IMR-90 (cell line): ENCODE measurements at regions not wholly inside any gene's neighbourhood (a gene's known extent, or its start where the extent isn't known, plus 50 kb on each side); places are given as distances from the start of the nearest gene placed in this dataset.

Experiments
- ATAC-seq: fragments of 200-7000 bp; cut with Tn5 transposase; 2 replicates; pipeline ENCODE4 v1.9.1; 2020; ENCODE audit warnings: low read depth, mild to moderate bottlenecking, moderate library complexity
- BruUV-seq: library from RNA; stranded (reverse); fragments of 400-500 nt; replicated peaks from 2 replicates; lab custom pipeline; 2021; lab: Mats Ljungman, UMichigan
- CTCF ChIA-PET: fragments of 300-600 bp; formaldehyde crosslinking; extraction: SDS; loops from one replicate; lab custom pipeline; 2021; ENCODE audit warnings: antibody characterized with exemption; lab: Yijun Ruan, JAX
- POLR2A ChIA-PET: fragments of 300-600 bp; sonication (Branson Sonifier 250); formaldehyde crosslinking; loops from one replicate; lab custom pipeline; 2022; ENCODE audit warnings: antibody characterized with exemption; ENCODE audit not compliant: unreplicated experiment; lab: Charles Lee
- DNase-seq: peaks from one replicate; pipeline ENCODE4 v3.0.0; 2013
- H2AFZ ChIP-seq: replicated peaks from 2 replicates; pipeline ENCODE3; 2013; ENCODE audit warnings: low read length, mild to moderate bottlenecking; ENCODE audit not compliant: poor library complexity
- H2AK5ac ChIP-seq: 2 replicates; pipeline ENCODE4 v1.6.1; 2013; ENCODE audit warnings: low read depth, low read length, inconsistent platforms
- H2AK9ac ChIP-seq: replicated peaks from 2 replicates; pipeline ENCODE3; 2013; ENCODE audit warnings: mild to moderate bottlenecking, low read depth, low read length, moderate library complexity; ENCODE audit not compliant: poor library complexity
- H2BK120ac ChIP-seq: 2 replicates; pipeline ENCODE4 v1.6.1; 2013; ENCODE audit warnings: low read depth, low read length, inconsistent platforms
- H2BK15ac ChIP-seq: 3 replicates; pipeline ENCODE4 v1.6.1; 2013; ENCODE audit warnings: low read depth, low read length, inconsistent platforms
- H2BK20ac ChIP-seq: 2 replicates; pipeline ENCODE4 v1.6.1; 2013; ENCODE audit warnings: low read depth, mild to moderate bottlenecking, inconsistent platforms, low read length, moderate library complexity
- H2BK5ac ChIP-seq: 2 replicates; pipeline ENCODE4 v1.6.1; 2013; ENCODE audit warnings: mild to moderate bottlenecking, low read depth, low read length, inconsistent platforms; ENCODE audit not compliant: poor library complexity, severe bottlenecking
- H3K14ac ChIP-seq: replicated peaks from 2 replicates; pipeline ENCODE4 v1.6.1; 2013; ENCODE audit warnings: low read depth, low read length, inconsistent platforms
- H3K18ac ChIP-seq: 2 replicates; pipeline ENCODE4 v1.6.1; 2013; ENCODE audit warnings: low read depth, low read length, control low read depth
- H3K23ac ChIP-seq: 2 replicates; pipeline ENCODE4 v1.6.1; 2013; ENCODE audit warnings: low read depth, low read length, inconsistent platforms
- H3K27ac ChIP-seq: 2 replicates; pipeline ENCODE4 v1.5.1; 2013; ENCODE audit warnings: mild to moderate bottlenecking, control low read depth, low read length; ENCODE audit not compliant: insufficient read depth
- H3K27me3 ChIP-seq: 2 replicates; pipeline ENCODE4 v1.6.1; 2013; ENCODE audit warnings: low read length; ENCODE audit not compliant: control insufficient read depth, insufficient read depth
- H3K36me3 ChIP-seq: 2 replicates; pipeline ENCODE4 v1.6.1; 2013; ENCODE audit warnings: low read length, mixed read lengths; ENCODE audit not compliant: control insufficient read depth, insufficient read depth
- H3K4ac ChIP-seq: 2 replicates; pipeline ENCODE4 v1.6.1; 2013; ENCODE audit warnings: low read depth, low read length, inconsistent platforms
- H3K4me1 ChIP-seq: 2 replicates; pipeline ENCODE4 v1.6.1; 2013; ENCODE audit warnings: low read length, mixed read lengths; ENCODE audit not compliant: control insufficient read depth, insufficient read depth
- H3K4me2 ChIP-seq: 2 replicates; pipeline ENCODE4 v1.6.1; 2013; ENCODE audit warnings: low read depth, mild to moderate bottlenecking, control low read depth, low read length, moderate library complexity
- H3K4me3 ChIP-seq: 2 replicates; pipeline ENCODE4 v1.5.1; 2013; ENCODE audit warnings: low read depth, mild to moderate bottlenecking, control low read depth, low read length, moderate library complexity; ENCODE audit not compliant: insufficient read depth
- H3K56ac ChIP-seq: 2 replicates; pipeline ENCODE4 v1.6.1; 2013; ENCODE audit warnings: low read length, inconsistent platforms; ENCODE audit not compliant: insufficient read depth; ENCODE audit errors: extremely low read depth
- H3K79me1 ChIP-seq, 2 experiments: 2 replicates each; pipeline ENCODE4 v1.6.1; 2013; ENCODE audit warnings: low read length in 2 of 2, inconsistent platforms in 1 of 2, low read depth in 1 of 2
- H3K9ac ChIP-seq: 2 replicates; pipeline ENCODE4 v1.6.1; 2013; ENCODE audit warnings: low read depth, low read length, control low read depth
- H3K9me1 ChIP-seq: 2 replicates; pipeline ENCODE4 v1.6.1; 2013; ENCODE audit warnings: low read length, inconsistent platforms; ENCODE audit not compliant: insufficient read depth
- H3K9me3 ChIP-seq: 2 replicates; pipeline ENCODE4 v1.6.1; 2013; ENCODE audit warnings: low read length; ENCODE audit not compliant: control insufficient read depth, insufficient read depth
- H4K20me1 ChIP-seq: 2 replicates; pipeline ENCODE4 v1.6.1; 2013; ENCODE audit warnings: low read length, inconsistent platforms; ENCODE audit not compliant: insufficient read depth
- H4K5ac ChIP-seq: 2 replicates; pipeline ENCODE4 v1.6.1; 2013; ENCODE audit warnings: mild to moderate bottlenecking, low read depth, low read length, control low read depth
- H4K8ac ChIP-seq, 2 experiments: 2 replicates each; pipeline ENCODE4 v1.6.1; 2013; ENCODE audit warnings: low read depth in 2 of 2, low read length in 2 of 2, control low read depth in 1 of 2, inconsistent platforms in 1 of 2
- H4K91ac ChIP-seq: 2 replicates; pipeline ENCODE4 v1.6.1; 2013; ENCODE audit warnings: low read depth, low read length, inconsistent platforms; ENCODE audit not compliant: insufficient read depth
- BHLHE40 ChIP-seq: fragments of 150-350 bp; IDR thresholded peaks from 2 replicates; pipeline ENCODE4 v1.6.1; 2016; ENCODE audit warnings: mild to moderate bottlenecking, low read depth, low read length
- CEBPB ChIP-seq: IDR thresholded peaks from 2 replicates; pipeline ENCODE4 v1.6.1; 2012; ENCODE audit warnings: low read depth, low read length, improper control_type of control experiment
- CHD1 ChIP-seq: IDR thresholded peaks from 2 replicates; pipeline ENCODE4 v1.6.1; 2012; ENCODE audit warnings: low read depth, low read length, improper control_type of control experiment
- FOS ChIP-seq: fragments of 150-350 bp; IDR thresholded peaks from 2 replicates; pipeline ENCODE4 v1.6.1; 2016; ENCODE audit warnings: low read depth, low read length
- MAFK ChIP-seq: IDR thresholded peaks from 2 replicates; pipeline ENCODE4 v1.6.1; 2012; ENCODE audit warnings: low read depth, low read length, improper control_type of control experiment
- MAZ ChIP-seq: IDR thresholded peaks from 2 replicates; pipeline ENCODE4 v1.6.1; 2012; ENCODE audit warnings: low read depth, mild to moderate bottlenecking, low read length, improper control_type of control experiment, moderate library complexity, borderline replicate concordance
- MXI1 ChIP-seq: IDR thresholded peaks from 2 replicates; pipeline ENCODE4 v1.6.1; 2012; ENCODE audit warnings: low read depth, mild to moderate bottlenecking, low read length, moderate library complexity, borderline replicate concordance
- NFE2L2 ChIP-seq: fragments of 150-350 bp; IDR thresholded peaks from 2 replicates; pipeline ENCODE4 v1.6.1; 2016; ENCODE audit warnings: low read depth, mild to moderate bottlenecking, low read length
- POLR2A ChIP-seq: IDR thresholded peaks from 2 replicates; pipeline ENCODE4 v1.6.1; 2012; ENCODE audit warnings: mild to moderate bottlenecking, low read depth, low read length
- RAD21 ChIP-seq: IDR thresholded peaks from 2 replicates; pipeline ENCODE4 v1.6.1; 2012; ENCODE audit warnings: low read length, improper control_type of control experiment
- RCOR1 ChIP-seq: IDR thresholded peaks from 2 replicates; pipeline ENCODE4 v1.6.1; 2012; ENCODE audit warnings: mild to moderate bottlenecking, low read length, improper control_type of control experiment; ENCODE audit not compliant: insufficient replicate concordance
- RFX5 ChIP-seq: IDR thresholded peaks from 2 replicates; pipeline ENCODE4 v1.8.0; 2012; ENCODE audit warnings: low read depth, mild to moderate bottlenecking, low read length, moderate library complexity
- SMC3 ChIP-seq: fragments of 150-350 bp; IDR thresholded peaks from 2 replicates; pipeline ENCODE4 v1.6.1; 2016; ENCODE audit warnings: low read depth, mild to moderate bottlenecking, antibody characterized with exemption, low read length, moderate library complexity
- WGBS, 2 experiments: methylation state at CpG; one replicate each; pipeline versions ENCODE4 v1.1.5 to v1.1.7; 2013; ENCODE audit warnings: missing lambda C conversion rate in 2 of 2; ENCODE audit not compliant: insufficient read length in 1 of 2; ENCODE audit errors: extremely low coverage in 2 of 2; 5-methylcytosine and 5-hydroxymethylcytosine counted together
- dilution Hi-C: fragments of 300-500 bp; cut with HindIII; formaldehyde crosslinking; loops from one replicate; pipeline ENCODE4 v1.14.3; 2018; ENCODE audit warnings: low sequenced_read_pairs; ENCODE audit not compliant: unreplicated experiment
- in situ Hi-C: fragments of 300-500 bp; cut with MboI; formaldehyde crosslinking; loops from 3 replicates; pipeline ENCODE4 v1.14.3; 2019; ENCODE audit warnings: low sequenced_read_pairs, inconsistent platforms, mixed read lengths
- intact Hi-C: fragments of 100-400 bp; cut with micrococcal nuclease; formaldehyde crosslinking; loops from 2 replicates; pipeline ENCODE4 v1.10.0; 2022
- TF ChIP-seq, protein P1 (sequence below): fragments of 150-350 bp; IDR thresholded peaks from 2 replicates; pipeline ENCODE4 v1.6.1; 2017; ENCODE audit warnings: mild to moderate bottlenecking, antibody characterized with exemption, low read length, low read depth
- TF ChIP-seq, protein P2 (sequence below): fragments of 150-350 bp; IDR thresholded peaks from 2 replicates; pipeline ENCODE4 v1.6.1; 2016; ENCODE audit warnings: low read depth, mild to moderate bottlenecking, low read length, moderate library complexity, borderline replicate concordance
- TF ChIP-seq, protein P3 (sequence below): conservative IDR thresholded peaks from 2 replicates; pipeline ENCODE4 v1.5.1; 2012; ENCODE audit warnings: mild to moderate bottlenecking, low read depth, low read length, improper control_type of control experiment

GRCh38 chr2:57437077-57437476 is 609.5 kb upstream of the VRK2 start:
- WGBS, 2 experiments: no CpG with 5 or more reads among the region's 1 CpG
- Histone ChIP-seq H3K27ac (no peak overlapping the region), H3K27me3 (no peaks in the 10 kb centered on the region), H3K56ac (no peak overlapping the region), H3K9me1 (no peaks in the 10 kb centered on the region), H2BK20ac (no peak overlapping the region), H3K14ac (no peak overlapping the region), H3K23ac (no peak overlapping the region), H2BK5ac (no peak overlapping the region), H3K4ac (no peak overlapping the region), H3K79me1 (no peaks in the 10 kb centered on the region), H4K91ac (no peak overlapping the region), H2BK15ac (no peak overlapping the region), H3K36me3 (no peaks in the 10 kb centered on the region), H3K4me2 (no peak overlapping the region), H3K4me3 (no peak overlapping the region), H3K4me1 (no peaks in the 10 kb centered on the region), H3K9ac (no peak overlapping the region), H4K8ac (no peak overlapping the region), H3K9me3 (no peaks in the 10 kb centered on the region), H2AFZ (no peak overlapping the region), H2BK120ac (no peak overlapping the region), H4K20me1 (no peaks in the 10 kb centered on the region), H4K5ac (no peak overlapping the region), H3K18ac (no peak overlapping the region), H2AK5ac (no peak overlapping the region), H2AK9ac (no peak overlapping the region)
- ATAC-seq (no peak), DNase-seq (no peak)
- ChIA-PET CTCF (no interaction called here), POLR2A (no interaction called here)
- dilution Hi-C loops (no loop called here), intact Hi-C loops (no loop called here), in situ Hi-C loops (no loop called here)
- TF ChIP-seq RAD21 (no peak), MAFK (no peak), CEBPB (no peak), SMC3 (no peak), RFX5 (no peak), RCOR1 (no peak), BHLHE40 (no peak), NFE2L2 (no peak), MXI1 (no peak), FOS (no peak), CHD1 (no peak), MAZ (no peak), POLR2A (no peak)
- TF ChIP-seq, protein P1, sequence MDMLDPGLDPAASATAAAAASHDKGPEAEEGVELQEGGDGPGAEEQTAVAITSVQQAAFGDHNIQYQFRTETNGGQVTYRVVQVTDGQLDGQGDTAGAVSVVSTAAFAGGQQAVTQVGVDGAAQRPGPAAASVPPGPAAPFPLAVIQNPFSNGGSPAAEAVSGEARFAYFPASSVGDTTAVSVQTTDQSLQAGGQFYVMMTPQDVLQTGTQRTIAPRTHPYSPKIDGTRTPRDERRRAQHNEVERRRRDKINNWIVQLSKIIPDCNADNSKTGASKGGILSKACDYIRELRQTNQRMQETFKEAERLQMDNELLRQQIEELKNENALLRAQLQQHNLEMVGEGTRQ: no peak
- TF ChIP-seq, protein P2, sequence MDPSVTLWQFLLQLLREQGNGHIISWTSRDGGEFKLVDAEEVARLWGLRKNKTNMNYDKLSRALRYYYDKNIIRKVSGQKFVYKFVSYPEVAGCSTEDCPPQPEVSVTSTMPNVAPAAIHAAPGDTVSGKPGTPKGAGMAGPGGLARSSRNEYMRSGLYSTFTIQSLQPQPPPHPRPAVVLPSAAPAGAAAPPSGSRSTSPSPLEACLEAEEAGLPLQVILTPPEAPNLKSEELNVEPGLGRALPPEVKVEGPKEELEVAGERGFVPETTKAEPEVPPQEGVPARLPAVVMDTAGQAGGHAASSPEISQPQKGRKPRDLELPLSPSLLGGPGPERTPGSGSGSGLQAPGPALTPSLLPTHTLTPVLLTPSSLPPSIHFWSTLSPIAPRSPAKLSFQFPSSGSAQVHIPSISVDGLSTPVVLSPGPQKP: no peak
- TF ChIP-seq, protein P3, sequence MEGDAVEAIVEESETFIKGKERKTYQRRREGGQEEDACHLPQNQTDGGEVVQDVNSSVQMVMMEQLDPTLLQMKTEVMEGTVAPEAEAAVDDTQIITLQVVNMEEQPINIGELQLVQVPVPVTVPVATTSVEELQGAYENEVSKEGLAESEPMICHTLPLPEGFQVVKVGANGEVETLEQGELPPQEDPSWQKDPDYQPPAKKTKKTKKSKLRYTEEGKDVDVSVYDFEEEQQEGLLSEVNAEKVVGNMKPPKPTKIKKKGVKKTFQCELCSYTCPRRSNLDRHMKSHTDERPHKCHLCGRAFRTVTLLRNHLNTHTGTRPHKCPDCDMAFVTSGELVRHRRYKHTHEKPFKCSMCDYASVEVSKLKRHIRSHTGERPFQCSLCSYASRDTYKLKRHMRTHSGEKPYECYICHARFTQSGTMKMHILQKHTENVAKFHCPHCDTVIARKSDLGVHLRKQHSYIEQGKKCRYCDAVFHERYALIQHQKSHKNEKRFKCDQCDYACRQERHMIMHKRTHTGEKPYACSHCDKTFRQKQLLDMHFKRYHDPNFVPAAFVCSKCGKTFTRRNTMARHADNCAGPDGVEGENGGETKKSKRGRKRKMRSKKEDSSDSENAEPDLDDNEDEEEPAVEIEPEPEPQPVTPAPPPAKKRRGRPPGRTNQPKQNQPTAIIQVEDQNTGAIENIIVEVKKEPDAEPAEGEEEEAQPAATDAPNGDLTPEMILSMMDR: no peak
- BruUV-seq: no TSS peak
